HG03135 (cell line): ENCODE measurements at regions not wholly inside any gene's neighbourhood (a gene's known extent, or its start where the extent isn't known, plus 50 kb on each side); places are given as distances from the start of the nearest gene placed in this dataset.
"Not testable (repeated sequence)": the region's sequence is repeated elsewhere in the genome, so short reads cannot be mapped to it uniquely, and the experiment has no call there.

ENCODE experiments used
- ATAC-seq: cut with Tn5 transposase; IDR thresholded peaks from one replicate; pipeline ENCODE4 v1.9.1; 2021; ENCODE audit warnings: mild to moderate bottlenecking, moderate library complexity; ENCODE audit not compliant: unreplicated experiment

DNA sequence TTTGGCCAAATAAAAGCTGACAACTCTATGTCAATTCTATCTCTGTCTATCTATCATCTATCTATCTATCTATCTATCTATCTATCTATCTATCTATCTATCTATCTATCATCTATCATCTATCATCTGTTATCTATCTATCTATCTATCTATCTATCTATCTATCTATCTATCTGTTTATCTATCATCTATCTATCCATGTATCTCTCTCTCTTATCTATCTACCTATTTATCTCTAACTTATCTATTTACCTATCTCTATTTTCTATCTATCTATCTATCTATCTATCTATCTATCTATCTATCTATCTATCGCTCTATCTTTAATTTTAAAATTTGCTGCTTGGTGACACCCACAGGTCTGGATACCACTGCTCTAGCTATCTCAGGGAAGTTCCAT is 271.1 kb downstream of the VRK1 start:
- ATAC-seq: not testable (repeated sequence)

DNA sequence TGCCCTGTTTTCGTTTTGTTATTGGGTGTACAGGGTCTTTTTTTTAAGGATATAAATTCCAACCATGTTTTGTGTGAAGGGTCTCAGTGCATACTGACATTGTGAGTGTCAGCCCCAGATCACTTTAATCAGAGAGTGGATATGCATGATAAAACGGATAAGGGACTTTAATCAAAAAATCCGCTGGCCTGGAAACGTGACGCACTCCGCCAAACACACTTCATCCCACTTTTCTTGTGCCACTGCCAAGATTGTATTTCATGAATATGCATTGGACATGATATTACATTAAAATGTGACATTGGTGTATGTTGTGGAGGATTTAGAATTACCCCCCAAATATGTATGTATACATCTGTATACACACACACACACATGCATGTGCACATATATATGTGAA is 273.1 kb downstream of the VRK1 start:
- ATAC-seq: no peak

- ATAC-seq: no peak
Observed at GRCh38 chr14:97071177-97071576, 274.0 kb downstream of the VRK1 start.

DNA sequence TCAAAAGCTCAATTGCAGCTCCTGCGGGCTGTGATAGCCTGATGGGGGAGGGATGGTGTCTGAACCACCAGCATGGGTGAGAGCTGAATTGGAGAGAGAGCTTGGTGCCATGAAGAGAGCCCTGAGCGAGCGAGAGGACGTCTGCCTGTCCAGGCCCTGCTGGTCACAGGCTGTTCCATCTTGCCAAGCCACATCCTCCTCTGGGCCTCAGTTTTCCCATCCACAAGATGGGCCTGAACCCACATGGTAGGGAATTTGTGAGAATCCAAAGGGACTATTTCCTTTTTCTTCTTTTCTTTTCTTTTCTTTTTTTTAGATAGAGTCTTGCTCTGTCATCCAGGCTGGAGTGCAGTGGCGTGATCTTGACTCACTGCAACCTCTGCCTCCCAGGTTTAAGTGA is 276.4 kb downstream of the VRK1 start:
- no peak for ATAC-seq

GRCh38 chr14:97074456-97074855 is 277.3 kb downstream of the VRK1 start:
- ATAC-seq: no peak

DNA sequence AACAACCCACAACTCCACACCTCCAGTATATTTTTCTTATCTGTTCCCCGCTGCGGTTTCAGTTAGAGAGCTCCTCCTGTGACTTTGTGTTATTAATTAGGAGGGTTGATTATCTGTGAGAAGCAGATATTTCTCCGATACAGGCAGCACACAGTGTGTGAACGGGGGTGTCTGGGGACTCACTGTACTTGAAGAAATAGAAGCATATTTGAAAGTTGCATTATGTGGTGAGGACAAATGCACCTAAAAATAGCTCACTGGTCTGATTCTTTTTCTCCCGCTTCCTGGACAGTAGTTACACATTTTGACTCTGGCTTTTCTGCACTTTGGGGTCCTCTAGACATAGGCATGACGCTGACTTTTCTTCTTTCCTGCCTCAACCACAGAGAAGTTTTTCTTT is 277.7 kb downstream of the VRK1 start:
- ATAC-seq: no peak

DNA sequence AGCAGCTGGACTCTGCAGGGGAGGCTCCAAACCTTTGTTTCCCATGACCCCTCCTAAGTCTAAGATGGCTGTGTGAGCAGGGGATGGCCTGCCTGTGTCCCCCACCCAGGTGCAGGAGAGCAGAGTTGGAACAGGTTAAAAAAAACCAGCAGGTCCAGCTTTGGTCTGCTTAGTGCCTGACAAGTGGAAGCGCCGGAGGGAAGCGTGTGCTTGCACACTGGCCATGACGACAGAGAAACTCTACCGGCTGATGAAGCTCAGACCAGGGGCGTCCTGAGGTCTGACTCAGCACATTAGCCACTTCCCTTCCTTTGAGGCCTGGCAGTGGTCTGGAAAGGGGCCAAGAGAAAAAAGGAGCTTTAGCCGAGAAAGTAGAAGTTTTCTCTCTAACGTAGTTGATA is 280.1 kb downstream of the VRK1 start:
- ATAC-seq: peak; percentile 84

DNA sequence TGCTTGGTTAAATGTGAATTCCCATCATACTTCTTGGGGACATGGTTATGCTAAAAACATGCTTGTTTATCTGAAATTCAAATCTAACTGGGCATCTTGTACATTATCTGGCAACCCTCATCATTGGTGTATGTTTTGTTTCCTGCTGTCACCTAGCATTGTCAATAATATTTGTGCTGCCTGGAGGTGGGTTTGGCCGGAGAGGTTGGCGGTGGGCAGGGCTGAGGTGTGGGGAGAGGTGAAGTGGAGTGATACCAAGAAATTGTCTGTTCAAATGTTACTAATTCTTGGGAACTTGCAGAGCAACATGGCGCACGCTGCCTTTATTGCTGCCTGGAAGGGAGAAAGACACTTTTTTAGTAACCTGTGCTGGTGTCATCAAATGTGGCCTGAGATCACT is 280.5 kb downstream of the VRK1 start:
- ATAC-seq: peak; percentile 34

DNA sequence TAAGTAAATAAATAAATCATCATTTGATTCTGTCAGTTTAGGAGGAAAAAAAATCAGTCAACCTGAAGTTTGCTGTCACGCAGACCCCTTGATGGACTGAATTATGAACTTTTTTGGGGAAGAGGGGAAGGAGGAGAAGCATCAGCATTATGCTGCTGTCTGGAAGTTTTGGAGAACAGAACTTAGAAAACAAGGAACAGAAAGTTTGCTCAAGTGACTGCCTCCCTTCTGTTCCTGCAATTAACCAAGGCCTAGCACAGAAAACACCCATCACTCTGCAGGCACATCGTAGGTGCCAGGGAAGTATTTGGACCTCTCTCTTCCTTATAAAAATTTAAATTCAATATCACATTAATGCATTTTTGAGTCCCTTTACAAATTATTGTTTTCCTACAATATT is 283.8 kb downstream of the VRK1 start:
- ATAC-seq: no peak

- no peak for ATAC-seq
Observed at GRCh38 chr14:97095269-97095668, 298.1 kb downstream of the VRK1 start.

GRCh38 chr14:97097296-97097695 is 300.1 kb downstream of the VRK1 start:
- no peak for ATAC-seq

DNA sequence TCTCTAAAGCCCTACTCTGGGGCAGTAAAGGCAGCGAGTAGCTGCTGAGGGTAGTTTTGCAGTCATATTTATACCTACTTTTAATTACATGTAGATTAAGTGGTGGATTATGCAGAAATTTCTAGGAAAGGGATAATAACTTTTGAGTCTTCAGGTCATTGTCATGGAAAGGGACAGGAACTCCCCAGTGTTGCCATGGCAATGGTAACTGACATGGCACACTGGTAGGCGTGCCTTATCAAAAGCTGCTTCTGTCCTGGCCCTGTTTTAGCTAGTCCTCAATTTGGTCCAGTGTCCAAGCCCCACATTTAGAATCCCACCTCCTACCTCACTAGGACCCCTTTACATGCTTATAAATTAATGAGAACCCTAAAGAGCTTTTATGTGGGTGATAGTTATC is 303.1 kb downstream of the VRK1 start:
- no peak for ATAC-seq

GRCh38 chr14:97101561-97101960 is 304.4 kb downstream of the VRK1 start:
- ATAC-seq: no peak

GRCh38 chr14:97104029-97104428 is 306.8 kb downstream of the VRK1 start:
- ATAC-seq: no peak

- ATAC-seq: peak; percentile 75
Observed at GRCh38 chr14:97106166-97106565, 309.0 kb downstream of the VRK1 start.

DNA sequence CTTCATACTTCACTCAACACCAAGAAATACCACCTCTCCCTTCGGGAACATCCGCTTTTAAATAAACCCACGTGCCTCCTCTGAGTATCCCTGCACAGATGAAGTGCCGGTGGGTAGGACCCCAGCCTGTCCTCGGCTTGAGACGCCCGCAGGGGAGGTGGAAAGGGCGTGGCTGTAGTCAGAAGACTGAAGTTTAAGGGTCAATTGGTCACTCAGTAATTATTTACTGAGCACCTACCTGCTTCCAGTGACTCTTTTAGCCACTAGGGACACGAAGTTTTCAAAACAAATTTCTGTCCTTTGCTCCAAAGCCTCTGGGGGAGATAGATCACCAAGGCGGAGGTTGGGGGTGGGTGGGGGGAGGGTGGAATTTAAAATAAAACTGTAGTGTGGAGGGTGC is 309.4 kb downstream of the VRK1 start:
- ATAC-seq: peak; percentile 39

DNA sequence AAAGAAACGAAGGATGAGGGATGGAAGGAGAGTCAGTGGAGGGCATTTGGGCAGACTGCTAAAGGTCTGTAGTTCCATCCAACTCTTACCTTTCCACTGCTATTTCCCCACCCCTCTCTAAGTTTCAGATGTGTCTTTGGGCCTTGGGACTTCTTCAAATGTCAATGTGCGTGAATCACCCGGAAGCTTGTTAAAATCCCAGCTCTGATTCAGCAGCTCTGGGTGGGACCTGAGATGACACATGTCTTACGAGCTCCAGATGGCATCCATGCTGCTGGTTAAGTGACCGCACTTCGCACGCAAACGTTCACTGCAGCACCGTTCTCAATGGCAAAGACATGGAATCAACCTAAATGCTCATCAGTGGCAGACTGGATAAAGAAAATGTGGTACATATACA is 309.9 kb downstream of the VRK1 start:
- no peak for ATAC-seq

- no peak for ATAC-seq
Observed at GRCh38 chr14:97107760-97108159, 310.6 kb downstream of the VRK1 start.

DNA sequence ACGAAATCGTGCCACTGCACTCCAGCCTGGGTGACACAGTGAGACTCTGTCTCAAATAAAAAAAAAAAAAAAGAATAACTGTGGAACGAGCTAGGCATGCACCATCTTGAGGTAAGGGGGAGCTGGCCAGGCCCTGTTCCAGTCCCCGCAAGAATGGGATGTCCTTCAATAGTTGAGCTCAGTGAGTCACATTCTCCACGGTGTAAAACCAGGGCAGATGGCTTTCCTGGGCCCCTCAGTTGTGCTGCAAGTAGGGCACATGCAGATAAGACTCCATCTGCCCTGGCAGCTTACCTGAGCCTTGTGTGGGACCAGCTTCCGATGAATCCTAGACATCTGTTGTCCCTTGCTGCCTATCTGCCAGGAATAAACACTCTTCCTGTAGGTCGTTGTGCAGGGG is 312.1 kb downstream of the VRK1 start:
- ATAC-seq: no peak

DNA sequence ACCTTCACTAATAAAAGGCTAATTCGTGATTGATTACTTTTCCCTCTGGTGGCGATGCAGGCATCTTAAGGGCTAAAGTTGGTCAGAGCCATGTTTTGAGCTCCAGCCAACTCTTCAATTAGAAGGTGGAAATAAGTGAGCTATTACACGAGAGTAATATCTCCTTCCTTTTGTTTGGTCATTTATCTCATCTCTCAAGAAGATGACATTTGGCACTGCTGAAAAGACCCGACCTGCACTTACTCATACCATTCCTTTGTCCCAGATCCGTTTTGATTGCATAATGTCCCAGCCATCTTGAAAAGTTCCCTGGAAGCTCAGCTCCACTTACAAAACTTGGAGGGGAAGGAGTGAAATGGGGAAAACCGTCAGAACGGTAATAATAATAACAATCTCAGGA is 316.2 kb downstream of the VRK1 start:
- ATAC-seq: no peak

DNA sequence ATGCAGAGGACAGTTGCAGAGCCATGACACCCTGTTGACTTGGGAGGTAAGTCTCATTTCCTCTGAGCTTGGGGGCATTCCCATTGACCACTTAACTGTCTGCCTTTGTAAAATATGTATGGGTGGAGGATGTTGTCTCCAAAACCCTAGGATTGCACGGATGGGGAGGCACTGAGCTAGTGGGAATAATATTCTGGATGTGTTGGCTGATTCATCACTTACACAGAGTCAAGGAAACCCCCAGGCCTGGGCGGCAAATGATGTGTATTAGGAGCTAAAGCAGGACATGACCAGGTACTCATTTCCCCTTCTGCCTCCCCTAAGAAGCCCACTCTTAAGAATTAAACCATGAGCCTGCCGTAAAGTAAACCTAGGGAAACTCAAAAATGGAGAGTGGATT is 319.4 kb downstream of the VRK1 start:
- ATAC-seq: no peak

DNA sequence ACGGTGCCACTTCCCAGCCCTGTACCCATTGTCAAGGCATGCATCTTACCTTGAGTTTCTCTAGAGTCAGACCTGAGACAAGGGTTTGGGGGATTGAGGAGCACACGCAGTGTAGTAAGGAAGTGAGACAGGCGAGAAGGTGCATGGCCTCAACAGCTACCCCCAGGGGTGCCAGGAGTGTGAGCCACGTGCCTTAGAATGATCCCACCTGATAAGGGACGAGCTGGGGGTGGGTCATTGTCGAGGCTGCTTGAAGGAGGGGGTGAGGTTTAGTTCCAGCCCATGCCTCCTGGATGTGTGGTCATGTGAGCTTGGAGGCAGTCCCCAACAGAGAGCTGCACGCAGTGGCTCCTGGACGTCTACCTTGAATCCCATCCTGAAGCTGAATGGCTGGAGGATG is 320.5 kb downstream of the VRK1 start:
- ATAC-seq: no peak

DNA sequence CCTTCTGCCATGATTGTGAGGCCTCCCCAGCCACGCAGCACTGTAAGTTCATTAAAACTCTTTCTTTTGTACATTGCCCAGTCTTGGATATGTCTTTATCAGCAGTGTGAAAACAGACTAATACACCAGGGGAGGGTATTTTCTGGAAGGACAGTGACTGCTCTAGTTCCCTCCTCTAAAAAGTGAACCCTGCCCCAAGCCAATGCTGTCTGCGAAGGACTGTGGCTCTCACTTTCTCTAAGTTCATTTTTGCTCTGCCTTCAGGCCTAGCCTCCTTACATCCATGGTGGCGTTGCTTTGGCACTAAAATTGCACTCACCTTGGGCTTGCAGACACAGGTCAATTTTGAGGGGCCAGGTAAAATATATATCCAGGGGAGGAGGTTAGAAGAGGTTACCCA is 323.0 kb downstream of the VRK1 start:
- no peak for ATAC-seq

- ATAC-seq: no peak
Observed at GRCh38 chr14:97120611-97121031, 323.4 kb downstream of the VRK1 start.
